ENCODE measurements at regions not wholly inside any gene's neighbourhood (a gene's known extent, or its start where the extent isn't known, plus 50 kb on each side); places are given as distances from the start of the nearest gene placed in this dataset.
"Not testable (repeated sequence)": the region's sequence is repeated elsewhere in the genome, so short reads cannot be mapped to it uniquely, and the experiment has no call there.

DNA sequence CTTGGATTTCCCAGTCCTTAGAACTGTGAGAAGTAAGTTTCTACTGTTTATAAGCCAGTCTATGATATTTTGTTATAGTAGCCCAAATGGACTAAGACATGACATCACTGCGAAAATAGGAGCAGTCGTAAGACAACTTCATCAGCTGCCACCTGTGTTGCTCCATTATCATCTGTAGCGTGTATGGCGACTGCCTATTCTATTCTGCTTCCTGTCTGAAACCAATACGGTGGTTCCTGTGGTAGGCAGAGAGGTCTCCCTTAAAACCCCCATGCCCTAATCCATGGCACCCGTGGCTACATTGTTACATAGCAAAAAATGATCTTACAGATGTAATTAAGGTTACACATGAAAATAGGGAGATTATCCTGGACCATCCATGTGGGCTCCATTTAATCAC, 105.4 kb upstream of the FAT1 start:
- DNase-seq (ENCODE audit: extremely low read depth, insufficient read length), result no peak
- H3K36me3 ChIP-seq (ENCODE audit: control insufficient read depth, insufficient read depth, low read length), result no peaks in the 10 kb centered on the region
- TF ChIP-seq, protein P1, sequence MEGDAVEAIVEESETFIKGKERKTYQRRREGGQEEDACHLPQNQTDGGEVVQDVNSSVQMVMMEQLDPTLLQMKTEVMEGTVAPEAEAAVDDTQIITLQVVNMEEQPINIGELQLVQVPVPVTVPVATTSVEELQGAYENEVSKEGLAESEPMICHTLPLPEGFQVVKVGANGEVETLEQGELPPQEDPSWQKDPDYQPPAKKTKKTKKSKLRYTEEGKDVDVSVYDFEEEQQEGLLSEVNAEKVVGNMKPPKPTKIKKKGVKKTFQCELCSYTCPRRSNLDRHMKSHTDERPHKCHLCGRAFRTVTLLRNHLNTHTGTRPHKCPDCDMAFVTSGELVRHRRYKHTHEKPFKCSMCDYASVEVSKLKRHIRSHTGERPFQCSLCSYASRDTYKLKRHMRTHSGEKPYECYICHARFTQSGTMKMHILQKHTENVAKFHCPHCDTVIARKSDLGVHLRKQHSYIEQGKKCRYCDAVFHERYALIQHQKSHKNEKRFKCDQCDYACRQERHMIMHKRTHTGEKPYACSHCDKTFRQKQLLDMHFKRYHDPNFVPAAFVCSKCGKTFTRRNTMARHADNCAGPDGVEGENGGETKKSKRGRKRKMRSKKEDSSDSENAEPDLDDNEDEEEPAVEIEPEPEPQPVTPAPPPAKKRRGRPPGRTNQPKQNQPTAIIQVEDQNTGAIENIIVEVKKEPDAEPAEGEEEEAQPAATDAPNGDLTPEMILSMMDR (IDR thresholded peaks at IDR 0.05; ENCODE audit: insufficient read depth, low read length, poor library complexity, severe bottlenecking), result no peak
- no peaks in the 10 kb centered on the region for H3K27me3 ChIP-seq (replicated peaks; ENCODE audit: control insufficient read depth, insufficient read depth, low read length)
- no peak overlapping the region for H3K4me3 ChIP-seq (replicated peaks; ENCODE audit: low read depth, low read length)

DNA sequence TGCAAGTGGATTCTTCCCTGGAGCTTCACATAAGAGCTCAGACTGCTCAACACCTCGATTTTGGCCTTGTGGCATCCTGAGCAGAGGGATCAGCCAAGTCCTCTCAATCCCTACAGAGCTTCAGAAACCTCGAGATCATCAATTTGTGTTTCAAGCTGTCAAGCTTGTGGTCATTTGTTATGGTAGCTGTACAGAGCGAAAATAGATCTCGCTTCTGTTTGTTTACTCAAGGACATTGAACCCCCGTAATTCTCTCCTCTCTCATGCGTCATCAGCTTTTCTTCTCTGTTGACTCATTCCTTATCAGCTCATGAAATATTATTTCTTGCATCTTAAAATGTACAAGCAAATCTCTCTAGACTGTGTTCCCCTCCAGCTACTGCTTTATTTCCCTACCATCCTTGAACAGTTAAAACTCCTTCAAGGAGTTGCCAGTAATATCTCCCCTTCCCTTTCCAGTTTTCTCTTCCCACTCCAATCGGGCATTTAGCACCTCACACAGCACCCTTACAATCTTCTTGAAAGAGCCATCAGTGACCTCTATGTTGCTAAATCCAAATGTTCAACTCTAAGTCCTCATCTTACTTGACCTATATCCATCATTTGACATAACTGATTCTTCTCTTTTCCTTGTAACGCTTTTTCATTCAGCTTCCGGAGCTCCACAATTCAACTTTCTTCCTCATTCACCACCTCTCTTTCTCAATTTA, 106.2 kb upstream of the FAT1 start:
- no peaks in the 10 kb centered on the region for H3K27me3 ChIP-seq (replicated peaks; ENCODE audit: control insufficient read depth, insufficient read depth, low read length)
- no peak for DNase-seq (ENCODE audit: extremely low read depth, insufficient read length)
- TF ChIP-seq, protein P1 (IDR thresholded peaks at IDR 0.05; ENCODE audit: insufficient read depth, low read length, poor library complexity, severe bottlenecking), result no peak
- H3K4me3 ChIP-seq (replicated peaks; ENCODE audit: low read depth, low read length), result no peak overlapping the region
- no peaks in the 10 kb centered on the region for H3K36me3 ChIP-seq (ENCODE audit: control insufficient read depth, insufficient read depth, low read length)

DNA sequence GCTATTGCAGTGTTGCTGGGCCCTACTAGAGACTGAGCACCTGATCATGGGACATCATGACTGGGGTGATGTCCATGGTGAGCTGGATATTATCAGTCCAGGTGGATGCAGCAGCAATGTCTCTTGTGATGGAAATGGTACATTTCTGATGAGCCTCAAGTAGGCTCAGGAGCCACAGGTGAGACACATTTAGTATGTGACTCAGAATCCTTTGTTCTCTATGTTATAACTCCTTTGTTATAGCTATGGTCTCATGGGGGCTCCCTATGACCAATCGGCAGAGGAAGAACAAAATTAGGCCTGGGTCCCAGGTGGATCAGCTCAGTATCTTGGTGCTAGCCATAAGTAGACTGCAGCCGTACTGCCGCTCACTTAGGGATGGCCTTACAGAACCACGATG, 107.9 kb upstream of the FAT1 start:
- DNase-seq (ENCODE audit: extremely low read depth, insufficient read length), result no peak
- H3K27me3 ChIP-seq (replicated peaks; ENCODE audit: control insufficient read depth, insufficient read depth, low read length), result no peaks in the 10 kb centered on the region
- no peaks in the 10 kb centered on the region for H3K36me3 ChIP-seq (ENCODE audit: control insufficient read depth, insufficient read depth, low read length)
- TF ChIP-seq, protein P1 (IDR thresholded peaks at IDR 0.05; ENCODE audit: insufficient read depth, low read length, poor library complexity, severe bottlenecking), result no peak
- H3K4me3 ChIP-seq (replicated peaks; ENCODE audit: low read depth, low read length), result no peak overlapping the region

DNA sequence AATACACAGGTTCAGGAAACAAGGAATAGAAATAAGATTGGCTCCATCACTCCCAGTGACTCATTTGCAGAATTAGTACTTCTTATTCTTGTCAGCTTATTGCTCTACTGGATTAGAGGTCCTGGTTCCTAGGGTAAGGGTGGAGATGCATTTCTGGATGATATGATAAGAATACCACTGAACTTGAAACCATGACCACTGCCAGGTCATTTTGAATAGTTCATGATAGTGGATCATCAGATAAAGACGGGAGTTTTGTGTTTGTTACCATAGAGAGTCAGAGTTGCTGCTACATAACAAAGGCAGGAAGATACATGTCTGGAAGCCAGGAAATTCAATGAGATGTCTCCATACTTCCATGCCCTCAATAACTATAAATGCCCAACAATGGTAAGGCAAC, 109.2 kb upstream of the FAT1 start:
- TF ChIP-seq, protein P1 (IDR thresholded peaks at IDR 0.05; ENCODE audit: insufficient read depth, low read length, poor library complexity, severe bottlenecking), result no peak
- no peak overlapping the region for H3K4me3 ChIP-seq (replicated peaks; ENCODE audit: low read depth, low read length)
- no peaks in the 10 kb centered on the region for H3K36me3 ChIP-seq (ENCODE audit: control insufficient read depth, insufficient read depth, low read length)
- no peaks in the 10 kb centered on the region for H3K27me3 ChIP-seq (replicated peaks; ENCODE audit: control insufficient read depth, insufficient read depth, low read length)
- DNase-seq (ENCODE audit: extremely low read depth, insufficient read length), result no peak

DNA sequence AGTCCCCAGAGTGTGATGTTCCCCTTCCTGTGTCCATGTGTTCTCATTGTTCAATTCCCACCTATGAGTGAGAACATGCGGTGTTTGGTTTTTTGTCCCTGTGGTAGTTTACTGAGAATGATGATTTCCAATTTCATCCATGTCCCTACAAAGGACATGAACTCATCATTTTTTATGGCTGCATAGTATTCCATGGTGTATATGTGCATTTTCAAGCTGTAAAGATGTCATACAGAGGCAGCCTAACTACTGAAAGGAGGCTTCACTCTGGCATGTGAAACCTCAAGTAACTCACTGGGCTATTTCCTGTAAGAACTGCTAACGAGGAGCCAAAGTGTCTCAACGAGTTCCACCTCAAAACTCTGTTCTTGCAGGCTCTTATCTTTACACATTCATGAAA, 113.8 kb upstream of the FAT1 start:
- H3K4me3 ChIP-seq (replicated peaks; ENCODE audit: low read depth, low read length); H3K36me3 ChIP-seq (ENCODE audit: control insufficient read depth, insufficient read depth, low read length); DNase-seq (ENCODE audit: extremely low read depth, insufficient read length); H3K27me3 ChIP-seq (replicated peaks; ENCODE audit: control insufficient read depth, insufficient read depth, low read length): not testable (repeated sequence)

DNA sequence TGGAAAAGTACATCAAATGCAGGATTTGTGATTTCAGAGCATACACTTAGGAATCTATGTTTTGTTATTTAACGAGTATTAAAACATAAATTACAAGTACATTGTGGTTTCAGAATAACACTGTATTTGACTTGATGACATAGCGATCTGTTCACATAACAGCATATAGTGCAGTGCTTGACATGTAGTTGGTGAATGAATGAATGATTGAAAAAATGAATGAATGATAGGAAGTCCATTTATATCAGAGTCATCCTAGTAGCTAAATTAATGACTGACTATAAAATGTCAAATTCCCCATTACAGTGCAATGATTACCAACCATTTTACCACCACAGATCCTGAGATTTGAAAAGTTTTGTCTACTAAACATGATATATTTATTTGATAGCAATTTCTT, 114.6 kb upstream of the FAT1 start:
- no peak for DNase-seq (ENCODE audit: extremely low read depth, insufficient read length)
- Histone ChIP-seq H3K36me3 (ENCODE audit: control insufficient read depth, insufficient read depth, low read length) (no peaks in the 10 kb centered on the region), H3K27me3 (replicated peaks; ENCODE audit: control insufficient read depth, insufficient read depth, low read length) (no peaks in the 10 kb centered on the region), H3K4me3 (replicated peaks; ENCODE audit: low read depth, low read length) (no peak overlapping the region)
- TF ChIP-seq, protein P1 (IDR thresholded peaks at IDR 0.05; ENCODE audit: insufficient read depth, low read length, poor library complexity, severe bottlenecking), result no peak

All from GM06990 (cell line).